GM18502 (cell line): ENCODE measurements at regions not wholly inside any gene's neighbourhood (a gene's known extent, or its start where the extent isn't known, plus 50 kb on each side); places are given as distances from the start of the nearest gene placed in this dataset.
A peak's percentile ranks its signal among the peaks of the same experiment; 100 is the strongest.
"Not testable (repeated sequence)": the region's sequence is repeated elsewhere in the genome, so short reads cannot be mapped to it uniquely, and the experiment has no call there.

ENCODE experiments used
- ATAC-seq: cut with Tn5 transposase; IDR thresholded peaks from one replicate; pipeline ENCODE4 v1.9.1; 2021; ENCODE audit warnings: mild to moderate bottlenecking; ENCODE audit not compliant: unreplicated experiment, poor library complexity

GRCh38 chr10:83702731-83703130 is 436.6 kb upstream of the GHITM start:
- no peak for ATAC-seq

DNA sequence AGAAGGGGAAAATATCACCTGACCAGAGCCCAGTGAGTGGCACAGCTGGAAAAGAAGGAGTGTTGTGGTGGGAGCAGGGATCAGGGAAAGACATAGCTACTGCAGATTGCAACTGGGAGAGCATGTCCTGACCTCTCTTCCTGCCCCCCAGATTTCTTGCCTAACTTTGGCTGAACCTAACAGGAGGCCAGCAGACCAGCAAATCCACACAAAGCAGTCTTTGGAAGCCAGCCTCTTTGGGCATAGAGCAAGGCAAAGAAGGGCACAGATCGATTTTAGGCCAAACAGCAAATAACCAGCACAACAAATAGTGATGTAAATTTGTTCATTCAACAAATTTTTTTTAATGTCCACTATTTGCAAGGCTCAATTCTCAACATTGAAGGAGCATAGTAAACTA is 433.2 kb upstream of the GHITM start:
- no peak for ATAC-seq

DNA sequence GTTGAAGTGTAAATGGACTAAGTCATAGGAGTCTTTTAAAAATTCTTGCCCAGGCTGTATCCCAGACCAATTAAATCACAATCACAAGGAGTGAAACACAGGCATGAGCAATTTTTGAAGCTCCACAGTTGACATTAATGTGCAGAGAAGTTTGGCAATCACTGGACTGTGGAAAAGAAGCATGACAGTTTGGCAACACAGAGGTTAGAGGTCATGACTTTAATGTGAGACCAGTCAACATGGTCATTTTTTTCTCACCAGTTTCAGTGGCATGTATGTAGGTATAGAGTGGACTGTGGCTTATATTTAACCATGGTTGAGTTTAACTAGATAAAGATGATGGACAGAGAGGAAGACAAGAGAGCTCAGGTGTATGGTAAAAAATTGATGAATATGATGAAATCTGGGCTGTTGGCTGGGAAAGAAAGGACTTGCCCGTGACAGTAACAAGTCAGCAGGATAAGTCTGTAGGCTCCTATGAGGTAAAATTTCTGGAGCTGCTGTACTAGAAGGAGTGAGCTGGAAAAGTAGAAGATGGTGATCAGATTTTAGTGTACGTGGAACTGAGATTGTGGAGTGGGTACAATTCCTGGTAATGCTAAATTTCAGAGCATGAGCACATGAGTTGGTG is 432.2 kb upstream of the GHITM start:
- ATAC-seq: no peak

DNA sequence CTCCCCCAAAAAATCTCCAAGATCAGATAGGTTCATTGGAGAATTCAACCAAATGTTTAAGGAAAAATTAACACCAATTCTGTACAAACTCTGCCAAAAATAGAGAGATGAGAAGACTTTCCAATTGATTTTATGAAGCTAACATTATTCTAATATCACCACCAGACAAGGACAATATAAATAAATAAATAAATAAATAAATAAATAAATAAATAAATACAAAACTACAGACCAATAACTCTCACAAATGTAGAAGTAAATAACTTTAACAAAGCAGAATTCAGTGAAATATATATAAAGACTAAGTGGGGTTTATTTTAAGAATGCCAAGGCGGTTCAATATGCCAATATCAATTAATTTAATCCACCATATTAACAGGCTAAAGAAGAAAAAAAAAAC is 425.9 kb upstream of the GHITM start:
- ATAC-seq: no peak

DNA sequence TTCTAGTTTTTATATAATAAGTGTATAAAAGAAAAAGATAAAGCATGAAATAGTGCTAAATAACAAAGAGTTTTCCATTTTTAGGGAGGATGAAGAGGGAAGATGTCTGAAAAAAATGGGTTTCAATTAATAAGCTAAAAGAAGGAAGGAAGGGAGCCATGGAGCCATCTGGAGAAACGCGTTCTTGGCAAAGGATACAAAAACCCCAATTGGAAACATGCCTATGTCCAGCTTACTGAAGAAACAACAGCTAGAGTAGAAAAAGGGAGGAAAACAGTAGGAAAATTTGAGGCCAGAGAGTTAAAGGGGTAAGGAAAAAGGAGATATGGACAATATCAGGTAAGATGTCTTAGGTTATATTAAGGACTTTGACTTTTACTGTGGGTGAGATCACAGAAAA is 416.2 kb upstream of the GHITM start:
- no peak for ATAC-seq

GRCh38 chr10:83724471-83725241 is 414.7 kb upstream of the GHITM start:
- ATAC-seq: peak; percentile 82

DNA sequence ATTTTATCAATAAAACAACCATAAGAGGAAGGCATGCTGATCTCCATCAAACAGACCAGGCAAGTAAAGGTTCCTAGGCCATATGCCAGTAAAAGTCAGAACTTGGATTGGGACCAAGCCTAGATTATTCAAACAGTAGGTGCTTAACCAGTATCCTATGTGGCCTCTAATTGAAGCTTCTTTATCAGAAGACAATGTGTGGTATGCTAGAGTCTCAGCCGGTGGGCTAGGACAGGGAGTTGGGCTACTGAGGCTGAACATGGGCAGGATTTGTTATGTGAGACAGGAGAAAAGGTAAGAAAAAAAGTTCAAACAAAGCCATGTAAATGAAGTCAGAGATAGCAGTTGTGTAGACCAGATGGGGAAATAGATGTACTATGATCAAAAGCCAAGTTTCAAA is 413.7 kb upstream of the GHITM start:
- no peak for ATAC-seq

DNA sequence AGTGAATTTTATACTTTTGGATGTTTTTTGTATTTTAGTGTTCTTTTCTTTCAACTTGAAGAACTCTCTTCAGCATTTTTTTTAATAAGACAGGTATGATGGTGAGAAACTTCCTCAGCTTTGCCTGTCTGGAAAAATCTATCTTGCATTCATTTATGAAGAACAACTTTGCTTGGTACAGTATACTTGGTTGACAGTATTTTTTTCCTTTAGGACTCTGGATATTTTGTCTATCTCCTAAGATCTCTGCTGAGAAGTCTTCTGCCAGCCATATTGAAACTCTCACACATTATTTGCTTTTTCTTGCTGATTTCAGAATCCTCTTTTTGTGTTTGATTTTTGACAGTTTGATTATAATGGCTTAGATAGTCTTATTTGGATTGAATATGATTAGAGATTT is 405.0 kb upstream of the GHITM start:
- ATAC-seq: no peak

DNA sequence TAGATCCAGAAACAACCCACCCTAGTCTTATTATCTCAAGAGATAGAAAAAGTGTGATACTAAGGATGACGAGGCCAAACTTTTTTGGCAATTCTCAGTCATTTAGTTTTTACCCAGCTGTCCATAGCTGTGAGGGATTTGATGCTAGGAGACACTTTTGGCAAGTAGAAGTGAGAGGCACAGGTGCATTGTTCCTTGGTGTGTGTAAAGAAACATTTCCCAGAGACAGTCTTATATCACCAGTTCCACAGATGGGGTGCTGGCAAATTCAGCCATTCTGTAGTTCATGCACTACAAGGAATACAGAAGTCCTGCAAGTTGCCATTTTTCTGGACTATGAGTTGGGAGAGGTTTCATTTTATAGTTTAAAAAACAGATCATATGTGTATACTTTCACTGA is 403.3 kb upstream of the GHITM start:
- ATAC-seq: no peak

DNA sequence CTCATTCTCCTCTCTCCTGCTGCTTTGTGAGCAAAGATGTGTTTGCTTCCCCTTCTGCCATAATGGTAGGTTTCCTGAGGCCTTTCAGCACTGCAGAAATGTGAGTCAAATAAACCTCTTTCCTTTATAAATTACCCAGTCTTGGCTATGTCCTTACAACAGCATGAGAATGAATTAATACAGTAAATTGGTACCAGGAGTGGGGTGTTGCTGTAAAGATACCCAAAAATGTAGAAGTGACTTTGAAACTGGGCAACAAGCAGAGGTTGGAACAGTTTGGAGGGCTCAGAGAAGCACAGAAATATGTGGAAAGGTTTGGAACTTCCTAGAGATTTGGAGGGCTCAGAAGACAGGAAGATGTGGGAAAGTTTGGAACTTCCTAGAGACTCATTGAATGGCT is 388.7 kb upstream of the GHITM start:
- ATAC-seq: no peak

GRCh38 chr10:83753490-83753889 is 385.8 kb upstream of the GHITM start:
- no peak for ATAC-seq

GRCh38 chr10:83754857-83755256 is 384.5 kb upstream of the GHITM start:
- ATAC-seq: no peak

DNA sequence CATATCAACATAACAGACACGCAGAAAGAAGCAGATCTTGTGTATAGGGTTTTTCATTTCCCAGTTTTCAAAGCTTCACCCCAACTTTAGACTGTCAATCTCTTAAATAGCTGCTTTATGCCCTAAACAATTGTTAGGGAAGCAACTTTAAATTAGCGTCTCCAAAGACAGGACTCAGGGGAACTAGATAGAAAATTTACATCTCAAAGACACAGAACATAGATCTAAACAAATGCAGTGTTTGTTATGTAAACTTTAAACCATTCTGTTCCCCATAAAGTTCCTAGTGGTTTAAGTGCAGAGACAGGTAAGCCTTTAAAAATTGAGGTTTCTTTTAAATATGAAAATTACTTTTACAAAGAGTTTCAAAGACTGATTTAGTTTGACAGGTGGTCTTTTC is 379.2 kb upstream of the GHITM start:
- ATAC-seq: no peak

DNA sequence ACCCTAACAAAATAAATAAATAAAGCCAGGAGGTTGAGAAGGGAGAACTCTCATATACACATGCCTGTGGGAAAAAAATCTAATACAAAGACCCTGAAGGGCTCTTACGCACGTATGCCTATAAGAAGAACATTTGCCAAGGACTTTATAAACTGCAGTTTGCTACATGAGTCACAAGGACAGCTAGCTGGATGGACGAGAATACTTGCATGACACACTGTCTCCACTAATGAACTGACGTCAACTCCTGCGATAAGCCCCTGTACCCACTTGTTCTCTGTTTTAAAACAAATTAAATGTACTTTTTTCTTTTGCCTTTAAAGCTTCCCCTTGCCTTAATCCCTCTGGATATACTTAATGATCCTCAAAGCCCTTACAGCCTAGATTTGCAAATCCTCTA is 374.6 kb upstream of the GHITM start:
- ATAC-seq: no peak

GRCh38 chr10:83765731-83766130 is 373.6 kb upstream of the GHITM start:
- ATAC-seq: no peak

DNA sequence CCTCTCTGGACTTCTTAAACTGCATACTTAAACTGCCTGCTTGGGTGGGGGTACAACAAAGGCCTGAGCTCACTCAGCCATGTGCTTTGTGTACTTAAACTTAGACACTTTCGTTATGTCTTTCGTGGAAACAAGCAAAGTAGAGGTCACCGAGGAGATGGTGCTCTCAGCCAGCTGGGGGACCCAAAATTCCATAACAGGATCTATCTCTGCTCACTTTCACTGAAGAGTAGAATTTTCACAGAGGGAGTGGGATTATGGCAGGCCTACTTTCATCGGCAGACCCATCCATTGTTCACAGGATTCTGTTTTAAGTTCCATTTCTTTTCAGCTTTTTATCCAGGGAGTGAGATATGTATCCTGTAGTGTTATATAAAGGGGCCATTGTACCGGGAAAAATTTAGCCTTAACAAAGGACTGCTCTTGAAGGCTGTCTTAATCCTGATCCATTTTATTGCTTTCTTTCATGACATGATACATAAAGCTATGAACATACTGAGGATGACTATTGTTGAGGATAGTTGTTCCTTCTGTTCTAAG is 370.0 kb upstream of the GHITM start:
- no peak for ATAC-seq

GRCh38 chr10:83786701-83787100 is 352.6 kb upstream of the GHITM start:
- ATAC-seq: not testable (repeated sequence)

DNA sequence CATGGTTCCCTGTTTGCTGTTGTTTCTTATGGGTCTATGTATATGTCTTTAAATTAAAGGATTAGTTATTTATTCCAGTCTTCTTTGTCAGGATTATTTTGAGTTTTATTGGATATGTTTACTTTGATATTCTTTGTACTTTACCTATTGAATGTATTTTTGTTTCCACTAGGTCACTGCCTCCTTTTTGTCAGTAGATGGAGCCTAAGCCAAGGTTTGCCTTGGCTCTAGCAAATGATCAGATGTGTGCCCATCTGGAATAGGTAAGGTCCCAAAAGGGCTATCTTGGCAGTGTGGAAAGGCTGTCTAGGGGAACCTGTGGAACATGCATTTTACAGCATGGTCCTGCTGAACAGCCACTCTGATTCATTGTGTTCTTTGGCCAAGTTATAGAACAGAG is 337.3 kb upstream of the GHITM start:
- no peak for ATAC-seq

GRCh38 chr10:83806717-83807116 is 332.6 kb upstream of the GHITM start:
- no peak for ATAC-seq

- no peak for ATAC-seq
These were observed 330.3 kb upstream of the GHITM start for GRCh38 chr10:83809001-83809400.

DNA sequence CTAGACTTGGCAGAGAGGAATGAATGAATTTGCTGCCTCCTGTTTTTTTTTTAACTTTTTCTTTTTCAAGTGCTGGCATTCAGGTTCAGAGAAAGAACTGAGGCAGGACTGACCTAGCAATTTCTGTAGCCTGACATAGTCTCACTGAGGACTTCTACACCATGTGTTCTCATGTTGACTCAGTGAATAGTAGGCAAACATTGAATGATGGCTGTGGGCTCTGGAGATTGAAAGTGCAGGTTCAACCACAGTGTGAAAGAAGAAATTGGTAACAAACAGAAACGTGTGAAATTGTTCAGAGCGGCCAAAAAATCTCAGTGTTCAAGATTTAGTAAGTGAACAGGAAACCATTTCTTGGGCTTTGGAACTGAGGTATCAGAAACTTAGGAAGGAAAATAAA is 322.4 kb upstream of the GHITM start:
- peak; percentile 93 for ATAC-seq

GRCh38 chr10:83817797-83818196 is 321.5 kb upstream of the GHITM start:
- ATAC-seq: no peak
